ENCODE measurements at regions not wholly inside any gene's neighbourhood (a gene's known extent, or its start where the extent isn't known, plus 50 kb on each side); places are given as distances from the start of the nearest gene placed in this dataset.
"Not testable (repeated sequence)": the region's sequence is repeated elsewhere in the genome, so short reads cannot be mapped to it uniquely, and the experiment has no call there.

DNA sequence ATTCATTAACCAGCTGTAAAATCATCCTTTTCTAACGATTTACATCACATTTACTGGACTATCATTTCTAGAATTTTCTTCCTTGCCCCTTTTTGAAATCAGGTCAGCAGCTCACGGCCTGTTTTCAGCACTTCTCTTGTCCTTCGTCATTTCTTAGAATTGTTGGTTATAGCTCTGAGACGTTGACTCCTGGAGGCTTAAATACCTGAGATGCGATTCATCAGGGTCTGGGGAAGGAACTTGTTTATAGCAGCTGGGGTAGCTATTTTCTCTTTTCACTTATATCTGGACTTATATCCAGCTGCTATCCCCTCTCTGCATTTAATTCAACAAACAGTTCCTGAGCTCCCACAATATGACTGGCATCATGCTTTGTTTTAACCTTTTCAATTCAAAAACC is 338.7 kb upstream of the TNRC6C start:
- DNase-seq (ENCODE audit: low spot score) = no peak

DNA sequence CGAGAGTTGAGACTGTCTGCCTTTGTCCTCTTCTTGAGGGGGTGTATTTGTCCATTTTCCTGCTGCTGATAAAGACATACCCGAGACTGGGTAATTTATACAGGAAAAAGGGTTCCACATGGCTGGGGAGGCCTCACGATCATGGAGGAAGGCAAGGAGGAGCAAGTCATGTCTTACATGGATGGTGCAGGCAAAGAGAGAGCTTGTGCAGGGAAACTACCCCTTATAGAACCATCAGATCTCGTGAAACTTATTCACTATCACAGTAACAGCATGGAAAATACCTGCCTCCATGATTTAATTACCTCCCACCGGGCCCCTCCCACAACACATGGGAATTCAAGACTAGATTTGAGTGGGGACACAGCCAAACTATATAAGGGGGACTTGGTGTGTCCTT is 338.2 kb upstream of the TNRC6C start:
- no peak for DNase-seq (ENCODE audit: low spot score)

DNA sequence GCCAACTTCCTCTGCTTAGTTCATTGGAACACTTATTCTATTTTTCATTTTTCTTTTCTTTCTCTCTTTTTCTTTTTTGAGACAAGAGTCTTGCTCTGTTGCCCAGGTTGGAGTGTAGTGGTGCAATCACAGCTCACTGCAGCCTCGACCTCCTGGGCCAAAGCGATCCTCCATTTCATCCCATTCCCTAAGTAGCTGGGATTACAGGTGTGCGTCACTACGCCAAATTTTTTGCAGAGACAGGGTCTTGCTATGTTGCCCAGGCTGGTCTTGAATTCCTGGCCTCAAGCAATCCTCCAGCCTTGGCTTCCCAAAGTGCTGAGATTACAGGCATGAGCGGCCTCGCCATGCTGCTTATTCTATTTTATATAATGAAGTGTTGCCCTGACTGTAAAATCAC is 336.4 kb upstream of the TNRC6C start:
- not testable (repeated sequence) for DNase-seq (ENCODE audit: low spot score)

DNA sequence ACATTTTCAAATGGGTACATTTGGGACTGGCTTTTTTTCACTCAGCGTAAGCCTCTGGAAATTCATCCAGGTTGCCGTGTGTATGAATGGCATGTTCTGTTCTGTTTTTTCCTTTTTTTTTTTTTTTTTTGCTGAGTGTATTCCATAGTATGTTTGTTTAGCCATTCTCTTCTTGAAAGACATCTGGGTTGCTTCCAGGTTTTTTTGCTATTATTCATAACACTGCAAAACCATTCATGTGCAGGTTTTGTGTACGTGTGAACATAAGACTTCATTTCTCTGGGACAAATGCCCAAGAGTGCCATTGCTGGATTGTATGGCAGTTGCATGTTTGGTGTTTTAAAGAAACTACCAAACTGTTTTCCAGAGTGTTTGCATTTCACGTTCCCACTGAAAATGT is 335.9 kb upstream of the TNRC6C start:
- no peak for DNase-seq (ENCODE audit: low spot score)

DNA sequence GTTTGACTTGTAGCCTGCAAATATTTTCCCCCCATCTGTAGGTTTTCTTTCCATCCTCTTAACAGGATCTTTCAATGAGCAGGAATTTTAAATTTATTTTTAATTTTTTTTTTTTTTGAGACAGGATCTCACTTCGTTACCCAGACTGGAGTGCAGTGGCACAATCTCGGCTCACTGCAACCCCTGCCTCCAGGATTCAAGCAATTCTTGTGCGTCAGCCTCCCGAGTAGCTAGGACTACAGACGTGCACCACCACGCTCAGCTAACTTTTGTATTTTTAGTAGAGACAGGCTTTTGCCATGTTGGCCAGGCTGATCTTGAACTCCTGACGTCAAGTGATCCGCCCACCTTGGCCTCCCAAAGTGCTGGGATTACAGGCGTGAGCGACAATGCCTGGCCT is 335.2 kb upstream of the TNRC6C start:
- DNase-seq (ENCODE audit: low spot score) = not testable (repeated sequence)

DNA sequence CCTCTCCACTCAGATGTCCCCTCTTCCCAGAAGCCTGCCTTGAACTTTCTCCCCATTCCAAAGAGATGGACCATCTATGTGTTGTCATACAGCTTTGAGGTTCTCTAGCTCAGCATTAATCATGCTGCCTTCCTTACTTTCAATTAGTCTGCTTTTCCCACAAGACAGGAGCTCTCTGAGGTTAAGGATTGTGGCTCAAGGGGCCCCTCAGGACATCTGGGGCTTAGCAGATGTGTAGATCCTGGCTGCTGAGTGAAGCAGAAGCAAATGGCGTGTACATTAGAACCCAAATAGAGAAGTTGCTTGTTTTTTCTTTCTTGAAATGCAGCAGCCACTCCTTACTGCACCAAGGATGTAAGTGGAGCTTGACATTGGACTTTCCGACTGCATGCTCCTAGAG is 330.5 kb upstream of the TNRC6C start:
- DNase-seq (ENCODE audit: low spot score) = no peak

DNA sequence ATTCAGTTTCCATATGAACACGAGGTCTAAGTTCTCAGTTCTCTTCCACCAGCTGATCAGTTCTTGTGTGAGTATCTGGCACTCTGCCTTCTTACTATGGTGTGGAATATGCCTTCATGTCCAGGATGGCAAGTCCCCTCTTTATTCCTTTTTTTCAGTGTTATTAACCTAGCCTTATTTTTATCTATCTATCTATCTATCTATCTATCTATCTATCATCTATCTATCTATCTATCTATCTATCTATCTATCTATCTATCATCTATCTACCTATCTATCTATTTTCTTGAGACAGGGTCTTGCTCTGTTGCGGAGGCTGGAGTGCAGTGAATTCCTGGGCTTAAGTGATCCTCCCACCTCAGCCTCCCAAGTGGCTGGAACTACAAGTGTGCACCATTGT is 329.2 kb upstream of the TNRC6C start:
- DNase-seq (ENCODE audit: low spot score) = not testable (repeated sequence)

DNA sequence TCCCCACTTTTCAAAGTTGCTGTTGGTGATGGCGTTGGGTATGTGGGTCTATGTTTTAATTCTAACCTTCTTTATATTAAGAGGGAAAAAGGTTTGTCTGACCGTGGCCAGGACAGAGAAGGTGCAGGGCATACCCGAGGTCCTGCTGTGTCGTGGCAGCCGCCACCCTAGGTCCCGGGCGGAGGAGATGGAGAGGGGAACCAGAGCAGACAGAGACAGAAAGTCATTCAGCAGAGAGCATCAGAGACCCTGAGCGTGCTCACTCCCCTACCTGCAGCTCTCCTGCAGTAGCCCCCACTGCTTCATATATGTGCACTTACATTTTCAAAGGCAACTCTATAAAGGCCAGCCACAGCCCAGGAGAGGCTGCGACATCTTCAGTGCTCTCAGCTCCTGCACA is 327.2 kb upstream of the TNRC6C start:
- DNase-seq (ENCODE audit: low spot score) = no peak

DNA sequence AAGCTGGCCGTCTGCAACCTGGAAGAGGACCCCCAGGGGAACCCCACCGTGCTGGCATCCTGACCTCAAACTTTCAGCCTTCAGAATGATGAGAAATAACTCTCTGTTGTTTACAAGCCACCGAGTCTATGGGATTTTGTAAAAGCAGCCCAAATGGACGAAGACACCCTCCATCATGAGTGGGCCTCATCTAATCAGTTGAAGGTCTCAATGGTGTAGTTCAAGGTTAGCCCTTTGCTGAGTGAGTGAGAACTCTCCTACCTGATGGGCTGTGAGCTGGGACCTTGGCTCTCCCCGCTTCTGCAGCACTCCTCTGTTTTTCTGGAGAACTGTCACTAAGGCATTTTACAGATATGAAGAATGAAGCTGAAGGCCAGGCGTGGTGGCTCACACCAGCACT is 325.9 kb upstream of the TNRC6C start:
- no peak for DNase-seq (ENCODE audit: low spot score)

DNA sequence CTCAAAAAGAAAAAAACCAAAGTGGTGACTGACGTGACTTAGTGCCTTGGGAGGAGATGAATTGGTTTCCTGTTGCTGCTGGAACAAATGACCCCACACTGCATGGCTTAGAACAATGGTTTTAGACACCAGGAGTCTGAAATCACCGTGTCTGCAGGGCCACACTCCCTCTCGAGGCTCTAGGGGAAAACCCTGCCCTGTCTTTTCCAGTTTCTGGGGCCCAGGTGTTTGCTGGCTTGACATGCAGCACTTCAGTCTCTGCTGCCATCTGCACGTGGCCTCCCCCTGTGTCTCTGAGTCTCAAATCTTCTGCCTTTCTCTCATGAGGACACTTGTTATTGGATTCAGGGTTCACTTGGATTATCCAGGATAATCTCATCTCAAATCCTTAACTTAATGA is 323.8 kb upstream of the TNRC6C start:
- DNase-seq (ENCODE audit: low spot score) = no peak

DNA sequence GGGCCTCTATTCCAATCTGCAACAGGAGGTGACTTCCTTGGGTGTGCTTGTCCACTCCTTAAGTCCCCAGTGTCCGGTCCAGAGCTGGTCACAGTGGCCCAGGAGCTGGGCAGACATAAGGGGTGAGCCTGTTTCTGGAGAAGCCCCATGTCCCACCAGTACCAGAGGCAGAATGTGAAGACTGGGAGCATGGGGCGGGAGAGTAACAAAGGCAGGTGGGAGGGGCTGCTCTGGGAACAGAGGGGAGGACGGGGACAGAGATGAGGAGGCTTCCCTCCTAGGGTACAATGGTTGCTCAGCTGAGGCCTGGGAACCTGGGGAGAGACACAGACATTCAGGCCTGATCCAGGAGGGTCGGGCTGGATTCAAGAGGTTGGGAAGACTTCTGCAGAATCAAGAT is 323.3 kb upstream of the TNRC6C start:
- DNase-seq (ENCODE audit: low spot score) = no peak

DNA sequence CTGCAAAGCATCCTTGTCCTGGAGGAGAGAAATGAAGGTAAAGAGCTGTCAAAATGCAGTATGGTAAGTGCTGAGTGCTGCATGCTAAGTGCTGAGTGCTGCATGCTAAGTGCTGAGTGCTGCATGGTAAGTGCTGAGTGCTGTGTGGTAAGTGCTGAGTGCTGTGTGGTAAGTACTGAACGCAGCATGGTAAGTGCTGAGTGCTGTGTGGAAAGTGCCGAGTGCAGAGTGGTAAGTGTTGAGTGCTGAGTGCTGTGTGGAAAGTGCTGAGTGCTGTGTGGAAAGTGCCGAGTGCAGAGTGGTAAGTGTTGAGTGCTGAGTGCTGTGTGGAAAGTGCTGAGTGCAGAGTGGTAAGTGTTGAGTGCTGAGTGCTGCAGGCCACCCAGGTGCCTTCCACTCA is 322.7 kb upstream of the TNRC6C start:
- DNase-seq (ENCODE audit: low spot score) = not testable (repeated sequence)

DNA sequence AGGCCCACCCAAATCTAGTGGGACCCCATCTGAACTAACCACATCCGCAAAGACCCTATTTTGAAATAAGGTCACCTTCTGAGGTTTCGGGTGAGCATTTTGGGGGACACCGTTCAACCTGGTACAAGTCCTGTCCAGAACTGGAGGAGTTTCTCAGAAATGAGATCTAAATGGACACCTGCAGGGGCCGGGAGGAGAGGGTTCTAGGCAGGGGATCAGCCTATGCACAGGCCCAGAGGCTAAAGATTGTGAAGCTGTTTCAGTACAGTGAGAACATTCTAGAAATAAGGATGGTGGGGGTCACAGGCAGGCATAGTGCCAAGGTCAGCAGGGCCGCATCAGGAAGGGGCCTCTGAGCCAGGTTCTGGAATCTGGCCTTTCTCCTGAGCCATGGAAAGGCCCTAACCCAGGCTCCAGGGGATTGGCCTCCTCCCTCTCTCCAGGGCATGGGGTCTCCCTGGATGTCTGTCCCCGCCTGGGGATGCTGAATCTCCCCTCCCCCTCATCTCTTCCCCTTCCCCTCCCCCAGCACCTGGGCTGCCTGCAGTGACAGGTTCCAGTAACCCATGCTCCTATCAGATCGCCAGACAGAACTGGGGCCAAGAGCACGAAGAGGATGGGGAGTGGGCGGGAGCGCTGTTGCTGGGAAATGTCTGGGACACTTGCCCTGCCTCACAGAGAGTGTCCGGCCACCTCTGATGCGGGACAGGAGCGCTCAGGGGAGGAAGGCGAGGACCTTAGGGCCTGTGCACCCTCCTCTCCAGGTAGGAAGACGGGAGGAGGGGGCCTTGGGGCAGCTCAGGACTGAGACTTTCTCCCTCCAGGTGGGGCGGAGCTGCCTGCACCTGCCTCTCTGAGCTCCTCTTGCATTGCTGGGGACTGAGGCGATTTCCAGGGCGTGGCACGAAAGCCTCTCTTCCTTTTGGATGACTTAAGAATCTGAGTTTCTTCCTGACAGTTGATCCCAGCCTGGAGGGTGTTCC is 321.4 kb upstream of the TNRC6C start:
- no peak for DNase-seq (ENCODE audit: low spot score)

DNA sequence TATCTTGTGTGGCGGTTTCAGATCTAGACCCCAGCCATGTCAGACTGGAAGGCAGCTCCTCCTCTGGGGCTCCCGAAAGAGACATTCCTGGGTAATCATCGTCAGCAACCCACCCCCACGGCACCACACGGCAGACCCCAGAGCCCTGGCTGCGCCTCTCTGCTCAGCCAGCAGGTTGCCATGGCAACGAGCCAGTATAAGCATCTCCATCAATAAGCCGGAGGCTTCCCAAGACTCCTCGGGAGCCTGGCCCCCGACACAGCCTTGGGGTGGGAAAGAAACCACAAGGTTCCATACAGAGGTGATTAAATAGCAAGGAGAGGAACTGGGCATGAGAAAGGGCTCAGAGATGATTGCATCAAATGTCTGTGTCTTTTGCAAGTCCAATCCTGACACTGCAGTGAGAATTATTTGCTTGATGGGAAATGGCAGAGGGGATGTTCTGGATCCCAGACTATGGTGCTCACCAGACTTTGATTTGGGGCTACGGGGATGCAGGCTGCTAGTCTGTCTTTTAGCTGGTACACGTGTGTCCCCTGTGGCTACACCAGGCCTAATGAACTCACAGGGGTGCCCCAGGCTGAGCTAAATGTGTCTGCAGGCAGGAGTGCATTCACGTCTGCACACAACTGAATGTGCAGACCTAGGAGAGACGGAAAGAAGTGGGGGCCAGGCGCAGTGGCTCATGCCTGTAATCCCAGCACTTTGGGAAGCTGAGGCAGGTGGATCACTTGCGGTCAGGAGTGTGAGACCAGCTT is 320.5 kb upstream of the TNRC6C start:
- no peak for DNase-seq (ENCODE audit: low spot score)

DNA sequence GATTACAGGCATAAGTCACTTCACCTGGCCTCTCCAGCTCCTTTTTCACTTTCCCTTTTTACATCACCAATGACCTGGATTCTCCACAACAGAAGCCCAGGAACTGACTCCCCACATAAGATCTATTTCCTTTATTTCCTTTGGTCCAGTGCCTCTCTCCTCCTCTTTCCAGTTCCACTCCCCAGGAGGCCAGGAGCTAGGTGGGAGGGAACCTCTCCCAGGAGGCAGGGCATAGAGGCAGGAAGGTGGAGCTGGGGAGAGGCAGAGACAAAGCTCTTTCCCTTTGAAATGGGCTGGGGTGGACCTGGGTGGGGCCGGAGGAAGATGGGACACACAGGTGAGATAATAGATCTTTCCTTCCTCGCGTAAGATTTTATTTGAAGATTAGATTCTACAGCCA is 318.3 kb upstream of the TNRC6C start:
- DNase-seq (ENCODE audit: low spot score) = no peak

DNA sequence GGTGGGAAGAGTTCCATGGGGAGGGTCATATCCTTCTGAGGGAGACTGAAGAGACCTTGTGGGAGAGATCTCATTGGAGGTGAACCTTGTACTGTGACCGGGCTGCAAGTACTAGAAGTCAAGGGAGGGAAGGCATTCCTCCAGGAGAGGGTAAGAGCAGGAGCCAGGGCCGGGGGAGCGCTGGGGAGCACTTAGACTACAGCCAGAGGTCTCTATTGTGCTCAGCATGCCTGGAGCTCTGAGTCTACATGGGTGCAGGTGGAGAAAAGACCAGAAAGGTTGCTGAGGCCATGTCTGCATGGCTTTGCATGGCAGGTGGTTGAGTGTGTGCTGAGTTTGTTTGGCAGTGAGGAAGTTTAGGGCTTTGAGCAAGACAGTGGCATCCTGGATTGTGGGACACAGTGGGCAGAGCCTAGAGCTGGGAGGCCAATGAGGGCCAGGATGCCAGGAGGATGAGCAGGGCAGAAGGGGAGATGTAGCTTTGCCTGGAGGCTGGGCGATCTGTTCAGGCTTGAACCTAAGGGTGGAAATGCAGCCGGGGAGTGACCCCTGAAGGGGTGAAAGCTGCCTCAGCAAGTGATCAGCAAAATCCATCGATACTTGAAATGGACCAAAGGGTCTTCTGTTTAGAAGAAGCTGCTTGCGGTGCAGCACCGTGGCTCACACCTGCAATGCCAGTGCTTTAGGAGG is 317.4 kb upstream of the TNRC6C start:
- no peak for DNase-seq (ENCODE audit: low spot score)

DNA sequence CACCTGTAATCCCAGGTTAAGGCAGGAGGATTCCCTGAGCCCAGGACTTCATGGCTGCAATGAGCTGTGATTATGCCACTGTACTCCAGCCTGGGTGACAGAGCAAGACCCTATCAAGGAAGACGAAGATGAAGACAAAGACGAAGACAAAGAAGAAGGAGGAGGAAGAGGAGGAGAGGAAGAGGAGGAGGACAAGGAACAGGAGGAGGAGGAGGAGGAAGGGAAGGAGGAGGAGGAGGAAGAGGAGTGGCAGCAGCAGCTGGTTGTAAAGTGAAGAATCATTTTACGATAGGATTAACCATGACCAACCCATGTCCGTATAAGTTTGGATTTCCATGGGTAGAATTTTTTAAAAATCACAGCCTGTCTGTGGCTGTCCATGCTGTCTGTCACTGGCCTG is 316.8 kb upstream of the TNRC6C start:
- DNase-seq (ENCODE audit: low spot score) = no peak

DNA sequence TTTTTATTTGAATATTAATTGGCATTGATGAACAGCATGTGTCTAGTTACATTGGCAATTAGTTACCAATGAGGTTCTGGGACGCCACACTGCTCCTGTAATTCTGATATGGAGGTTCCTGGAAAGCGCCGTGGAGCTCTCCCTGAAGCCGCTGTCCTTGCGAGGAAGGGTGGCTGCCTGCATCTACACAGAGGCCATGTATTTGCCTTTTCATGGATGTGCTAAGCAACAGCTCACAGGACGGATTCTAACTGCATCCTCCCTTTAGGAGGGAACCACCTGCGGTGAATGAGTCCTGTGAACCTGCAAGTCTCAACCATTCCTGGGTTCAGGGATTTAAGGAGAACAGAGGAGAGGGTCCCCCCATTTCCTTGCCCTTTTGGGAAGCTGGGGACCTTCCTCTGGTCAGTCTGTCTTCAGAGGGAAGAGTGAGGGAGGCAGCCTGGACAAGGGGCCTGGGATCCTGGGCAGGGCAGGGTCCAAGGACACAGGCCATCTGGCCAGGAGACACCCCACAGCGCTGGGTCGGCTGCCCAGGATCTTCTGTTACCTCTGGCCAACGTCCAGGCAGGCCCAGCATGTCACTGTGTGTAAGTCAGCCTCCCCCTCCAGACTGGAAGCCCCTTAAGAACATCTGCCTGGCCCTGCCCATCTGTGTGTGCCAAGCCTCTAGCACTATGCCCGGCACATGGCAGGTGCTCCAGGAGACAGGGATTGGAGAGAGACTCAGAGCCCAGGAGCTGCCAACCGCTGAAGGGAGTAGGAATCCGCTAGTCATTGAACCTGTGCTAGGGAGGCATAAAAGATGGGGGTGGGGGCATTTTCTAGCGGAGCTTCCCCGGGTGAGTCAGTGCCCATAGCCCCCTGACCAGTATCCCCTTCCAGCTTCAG is 314.1 kb upstream of the TNRC6C start:
- DNase-seq (ENCODE audit: low spot score) = no peak

DNA sequence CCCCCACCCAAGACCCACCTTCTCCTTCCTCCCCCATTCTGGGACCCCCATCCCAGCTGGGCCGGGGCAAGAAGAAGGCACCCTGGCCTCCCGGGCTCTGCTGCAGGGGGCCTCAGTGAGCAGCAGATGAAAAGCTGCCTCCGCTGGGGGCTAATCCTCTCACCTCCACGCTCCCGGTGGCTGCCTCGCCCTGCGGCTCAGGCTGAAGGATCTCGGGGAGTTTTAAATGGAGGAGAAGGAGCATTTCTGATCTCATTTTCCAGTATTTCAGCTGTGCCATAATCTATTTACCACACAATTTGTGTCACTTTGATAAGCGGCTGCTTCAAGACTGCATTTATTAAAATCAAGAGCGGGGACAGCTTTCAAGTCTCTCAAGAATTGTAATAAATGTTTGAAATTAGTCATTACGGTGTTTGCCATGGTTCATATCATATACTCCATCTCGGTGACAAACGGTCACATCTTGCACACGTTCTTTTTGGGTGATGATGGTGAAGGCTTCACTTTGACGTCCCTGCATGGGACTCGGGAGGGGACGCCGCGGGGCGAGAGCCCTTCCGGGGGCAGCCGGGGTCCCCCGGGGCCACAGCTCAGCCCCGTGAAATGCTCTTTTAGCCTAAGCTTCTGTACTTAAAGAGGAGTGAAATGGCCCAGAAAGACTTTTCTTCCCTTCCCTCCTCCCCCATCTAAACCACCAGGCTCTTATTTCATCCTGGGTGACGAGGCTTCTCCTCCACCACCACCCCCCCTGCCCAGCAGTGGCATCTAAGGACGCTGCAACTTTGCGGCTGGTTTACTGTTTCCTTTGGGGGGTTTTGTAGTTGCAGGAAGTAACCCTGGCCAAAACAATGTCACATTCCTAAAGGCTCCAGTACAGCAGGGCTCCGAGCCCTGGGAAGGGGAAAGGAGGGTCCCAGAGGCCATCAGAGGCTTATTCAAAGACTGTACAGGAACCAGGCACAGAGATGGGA is 313.1 kb upstream of the TNRC6C start:
- no peak for DNase-seq (ENCODE audit: low spot score)

DNA sequence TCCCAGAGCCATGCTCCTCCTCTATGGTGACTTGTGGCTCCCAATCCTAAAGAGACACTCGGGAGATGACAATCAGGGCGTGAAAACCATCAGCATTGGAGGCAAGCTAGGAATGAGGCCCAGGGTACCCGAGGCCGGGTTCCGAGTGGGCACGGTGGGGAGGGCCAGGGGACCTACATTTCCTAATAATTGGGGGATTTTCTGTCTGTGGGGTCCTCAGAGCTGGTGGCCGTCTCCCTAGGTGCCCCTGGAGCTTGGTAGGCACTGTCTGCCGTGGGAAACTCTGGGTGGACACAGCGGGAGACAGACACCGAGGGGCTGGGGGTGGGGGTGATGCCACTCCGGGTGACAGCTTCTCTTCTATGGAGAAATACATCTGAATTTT is 312.5 kb upstream of the TNRC6C start:
- DNase-seq (ENCODE audit: low spot score) = no peak
